ENCODE measurements at regions not wholly inside any gene's neighbourhood (a gene's known extent, or its start where the extent isn't known, plus 50 kb on each side); places are given as distances from the start of the nearest gene placed in this dataset.

DNA sequence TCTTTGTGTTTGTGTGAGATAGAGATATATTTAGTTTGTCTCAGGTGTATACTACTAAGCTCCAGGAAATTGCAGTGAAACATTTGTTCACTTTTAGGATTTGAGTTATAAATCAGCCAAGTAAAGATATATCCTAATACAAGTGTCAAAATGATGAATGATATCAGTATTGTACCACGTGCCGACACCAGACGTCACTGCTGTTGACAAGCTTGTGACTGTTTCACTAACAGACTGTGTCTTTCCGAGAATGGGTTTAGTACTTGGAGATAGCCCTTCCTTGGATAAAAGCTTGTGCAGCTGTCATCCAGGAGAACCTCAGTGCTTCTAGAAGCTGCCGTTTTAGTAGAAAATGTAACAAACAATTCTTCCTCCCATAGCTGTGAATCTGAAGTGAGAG is 343.3 kb downstream of the FBXO8 start:
- TF ChIP-seq, protein P1, sequence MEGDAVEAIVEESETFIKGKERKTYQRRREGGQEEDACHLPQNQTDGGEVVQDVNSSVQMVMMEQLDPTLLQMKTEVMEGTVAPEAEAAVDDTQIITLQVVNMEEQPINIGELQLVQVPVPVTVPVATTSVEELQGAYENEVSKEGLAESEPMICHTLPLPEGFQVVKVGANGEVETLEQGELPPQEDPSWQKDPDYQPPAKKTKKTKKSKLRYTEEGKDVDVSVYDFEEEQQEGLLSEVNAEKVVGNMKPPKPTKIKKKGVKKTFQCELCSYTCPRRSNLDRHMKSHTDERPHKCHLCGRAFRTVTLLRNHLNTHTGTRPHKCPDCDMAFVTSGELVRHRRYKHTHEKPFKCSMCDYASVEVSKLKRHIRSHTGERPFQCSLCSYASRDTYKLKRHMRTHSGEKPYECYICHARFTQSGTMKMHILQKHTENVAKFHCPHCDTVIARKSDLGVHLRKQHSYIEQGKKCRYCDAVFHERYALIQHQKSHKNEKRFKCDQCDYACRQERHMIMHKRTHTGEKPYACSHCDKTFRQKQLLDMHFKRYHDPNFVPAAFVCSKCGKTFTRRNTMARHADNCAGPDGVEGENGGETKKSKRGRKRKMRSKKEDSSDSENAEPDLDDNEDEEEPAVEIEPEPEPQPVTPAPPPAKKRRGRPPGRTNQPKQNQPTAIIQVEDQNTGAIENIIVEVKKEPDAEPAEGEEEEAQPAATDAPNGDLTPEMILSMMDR (IDR thresholded peaks at IDR 0.05; ENCODE audit: low read depth, low read length) = no peak
- POLR2A ChIA-PET = no interaction called here
- Histone ChIP-seq H3K9me3 (ENCODE audit: control insufficient read depth, insufficient read depth, low read length) (no peaks in the 10 kb centered on the region), H3K4me3 (ENCODE audit: low read depth, low read length) (no peak overlapping the region), H3K27ac (ENCODE audit: low read depth, low read length) (no peak overlapping the region), H3K27me3 (ENCODE audit: control insufficient read depth, insufficient read depth, low read length) (no peaks in the 10 kb centered on the region)
- CTCF ChIA-PET = interaction anchor here (1.2 to 2.3 kb wide), 2 partner anchors 50 to 446 kb away, joined by 3 to 8 read pairs; no protein-coding TSS in a partner anchor
- no peak for DNase-seq (ENCODE audit: low read depth, low spot score)

DNA sequence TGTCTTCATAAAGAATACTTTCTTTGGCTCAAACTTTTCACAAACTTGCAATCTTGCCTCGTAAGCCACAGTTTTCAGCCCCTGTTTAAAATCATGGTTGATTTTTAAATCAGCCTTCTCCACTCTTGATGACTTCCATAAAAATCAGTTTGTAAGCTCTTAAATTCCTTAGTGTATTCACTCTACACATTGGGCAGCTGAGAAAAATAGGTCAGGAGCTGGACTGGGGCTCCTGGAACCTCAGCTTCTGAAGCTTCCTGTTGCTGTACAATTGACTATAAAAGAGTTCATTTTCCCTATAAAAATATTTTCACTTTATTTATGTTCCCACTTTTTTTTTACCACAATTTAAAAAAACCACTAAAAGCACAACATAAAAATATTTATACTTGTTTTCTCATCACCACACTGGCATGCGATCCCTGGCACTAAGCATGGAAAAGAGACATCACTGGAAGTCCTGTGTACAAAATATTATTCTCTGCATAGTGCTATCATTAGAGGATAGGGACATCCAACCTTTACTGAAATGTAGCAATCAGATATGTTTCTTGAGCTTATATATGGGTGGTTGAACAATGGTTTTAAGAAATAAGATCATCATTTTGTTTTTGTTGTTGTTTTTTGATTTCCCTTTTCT is 345.7 kb downstream of the FBXO8 start:
- POLR2A ChIA-PET = no interaction called here
- Histone ChIP-seq H3K9me3 (ENCODE audit: control insufficient read depth, insufficient read depth, low read length) (no peaks in the 10 kb centered on the region), H3K4me3 (ENCODE audit: low read depth, low read length) (no peak overlapping the region), H3K27me3 (ENCODE audit: control insufficient read depth, insufficient read depth, low read length) (no peaks in the 10 kb centered on the region), H3K27ac (ENCODE audit: low read depth, low read length) (no peak overlapping the region)
- CTCF ChIA-PET = no interaction called here
- TF ChIP-seq, protein P1 (IDR thresholded peaks at IDR 0.05; ENCODE audit: low read depth, low read length) = no peak
- no peak for DNase-seq (ENCODE audit: low read depth, low spot score)

DNA sequence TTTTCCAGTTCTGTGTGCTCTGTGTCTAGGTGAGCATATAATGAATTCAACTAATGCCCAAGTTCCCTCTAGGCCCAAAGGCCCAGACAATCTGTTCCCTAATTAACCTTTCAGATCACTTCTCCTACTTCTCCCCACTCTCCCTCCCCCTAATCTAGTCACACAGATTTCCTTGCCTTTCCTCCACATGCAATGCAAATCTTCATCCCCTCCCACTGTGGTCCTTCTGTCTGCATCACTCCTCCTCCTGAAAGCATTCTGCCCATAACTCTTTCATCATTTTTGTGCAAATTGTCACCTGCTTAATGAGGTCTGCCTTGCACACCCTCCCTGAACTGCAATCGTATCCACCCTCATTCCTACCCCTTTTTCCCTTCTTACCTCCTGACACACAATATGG is 346.6 kb downstream of the FBXO8 start:
- DNase-seq (ENCODE audit: low read depth, low spot score) = no peak
- Histone ChIP-seq H3K27me3 (ENCODE audit: control insufficient read depth, insufficient read depth, low read length) (no peaks in the 10 kb centered on the region), H3K27ac (ENCODE audit: low read depth, low read length) (no peak overlapping the region), H3K4me3 (ENCODE audit: low read depth, low read length) (no peak overlapping the region), H3K9me3 (ENCODE audit: control insufficient read depth, insufficient read depth, low read length) (no peaks in the 10 kb centered on the region)
- ChIA-PET POLR2A (no interaction called here), CTCF (no interaction called here)
- TF ChIP-seq, protein P1 (IDR thresholded peaks at IDR 0.05; ENCODE audit: low read depth, low read length) = no peak

DNA sequence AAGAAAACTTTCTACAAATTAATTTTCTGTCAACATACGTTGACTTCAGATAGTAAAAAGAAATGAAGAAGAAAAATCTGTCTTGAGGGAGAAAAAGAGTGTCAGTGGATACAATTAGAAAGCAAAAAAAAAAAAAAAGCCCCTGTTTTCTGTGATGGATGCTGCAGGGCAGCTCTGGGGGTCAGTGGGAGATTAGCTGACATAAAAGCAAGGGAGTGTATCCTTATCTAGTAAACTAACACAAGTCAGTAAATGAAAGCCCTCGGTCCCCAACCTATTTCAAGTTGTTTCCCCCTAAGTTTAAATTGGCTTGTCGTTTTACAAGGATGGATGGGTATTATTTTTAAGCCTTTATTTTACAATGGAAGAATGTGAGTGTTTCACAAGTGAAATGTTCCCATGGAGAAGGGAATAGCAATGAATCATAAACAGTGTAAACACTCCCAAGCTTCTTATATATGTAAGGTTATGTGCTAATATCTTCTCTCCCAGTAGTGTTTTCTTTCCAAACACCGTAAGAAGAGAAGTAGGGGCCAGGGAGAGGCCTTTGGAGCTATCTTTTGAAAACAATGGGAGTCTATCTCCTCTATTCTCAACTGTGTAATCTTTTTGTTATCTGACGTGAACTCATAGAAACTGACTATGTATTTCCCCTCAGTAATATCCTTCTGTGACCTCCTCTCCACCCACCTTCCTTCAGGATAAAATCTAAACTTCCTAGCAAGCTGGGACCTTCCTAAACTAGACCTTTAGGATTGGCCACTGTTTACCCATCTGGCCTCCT is 347.7 kb downstream of the FBXO8 start:
- Histone ChIP-seq H3K27me3 (ENCODE audit: control insufficient read depth, insufficient read depth, low read length) (no peaks in the 10 kb centered on the region), H3K4me3 (ENCODE audit: low read depth, low read length) (no peak overlapping the region), H3K27ac (ENCODE audit: low read depth, low read length) (no peak overlapping the region), H3K9me3 (ENCODE audit: control insufficient read depth, insufficient read depth, low read length) (no peaks in the 10 kb centered on the region)
- POLR2A ChIA-PET = no interaction called here
- DNase-seq (ENCODE audit: low read depth, low spot score) = peak; percentile 7
- TF ChIP-seq, protein P1 (IDR thresholded peaks at IDR 0.05; ENCODE audit: low read depth, low read length) = no peak
- CTCF ChIA-PET = interaction anchor here (1.2 to 1.4 kb wide), 2 partner anchors 54 to 430 kb away, joined by 3 read pairs; no protein-coding TSS in a partner anchor

Data from AG04450 (cell line).